Transverse colon (tissue), 4 donors: ENCODE measurements at regions not wholly inside any gene's neighbourhood (a gene's known extent, or its start where the extent isn't known, plus 50 kb on each side); places are given as distances from the start of the nearest gene placed in this dataset.
"Not testable (repeated sequence)": the region's sequence is repeated elsewhere in the genome, so short reads cannot be mapped to it uniquely, and the experiment has no call there.

Experiments
- CTCF ChIP-seq, 5 experiments: fragments of 200-600 bp in 3 of 5; fragments of 450-650 bp in 2 of 5; sonication (generic) in 3 of 5; IDR thresholded peaks; 1 replicate in 2 of 5; 2 replicates in 3 of 5; pipeline ENCODE4 v1.5.1; 2016 to 2017; ENCODE audit warnings: antibody characterized with exemption in 5 of 5, inconsistent platforms in 3 of 5, mild to moderate bottlenecking in 2 of 5, moderate library complexity in 1 of 5
- EP300 ChIP-seq: sonication (generic); formaldehyde crosslinking; IDR thresholded peaks from one replicate; pipeline ENCODE4 v1.6.1; 2017; ENCODE audit warnings: antibody characterized with exemption, low read depth
- POLR2A ChIP-seq: fragments of 450-650 bp; IDR thresholded peaks from one replicate; pipeline ENCODE4 v1.6.1; 2016; ENCODE audit warnings: antibody characterized with exemption, mild to moderate bottlenecking, moderate library complexity
- POLR2AphosphoS5 ChIP-seq, 3 donors: sonication (generic); formaldehyde crosslinking; IDR thresholded peaks; one replicate each; pipeline ENCODE4 v1.6.1; 2016; ENCODE audit warnings: antibody characterized with exemption in 3 of 3

- TF ChIP-seq POLR2A; CTCF (IDR thresholded peaks at IDR 0.05); POLR2AphosphoS5 (IDR thresholded peaks at IDR 0.05); EP300: not testable (repeated sequence)
Measured at GRCh38 chr13:48823526-48823925, 152.2 kb upstream of the FNDC3A start.
